ENCODE measurements at regions not wholly inside any gene's neighbourhood (a gene's known extent, or its start where the extent isn't known, plus 50 kb on each side); places are given as distances from the start of the nearest gene placed in this dataset.

DNA sequence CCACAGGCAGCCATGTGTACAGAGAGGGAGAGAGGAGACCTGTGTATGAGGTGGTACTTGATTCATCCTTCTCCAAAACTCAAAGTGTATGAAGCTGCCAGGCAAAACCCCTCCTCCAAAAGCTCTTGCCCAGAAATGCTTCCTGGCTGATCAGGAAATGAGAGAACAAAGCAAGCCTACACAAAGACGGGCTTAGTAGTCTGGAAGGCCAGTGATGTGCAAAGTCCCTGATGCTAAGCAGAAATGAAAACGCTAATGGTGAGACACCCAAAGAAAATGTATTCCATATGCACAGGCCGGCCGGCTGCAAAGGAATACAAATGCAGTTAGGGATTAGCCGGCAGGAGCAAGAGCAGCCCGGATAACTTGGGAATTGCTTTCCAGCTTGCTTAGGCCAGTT, 234.9 kb upstream of the CADM1 start:
- no peak for DNase-seq
- intact Hi-C loops (cut with micrococcal nuclease) = no loop called here
- H3K4me3 ChIP-seq (ENCODE audit: low read length) = no peak overlapping the region
- H3K4me3 Mint-ChIP-seq = no peak overlapping the region
- WGBS (ENCODE audit: insufficient coverage) = 65% methylated on average over 6 of the region's 6 CpGs
- H3K27me3 ChIP-seq (ENCODE audit: control insufficient read depth, insufficient read depth, low read length) = no peaks in the 10 kb centered on the region
- H3K36me3 Mint-ChIP-seq = no peaks in the 10 kb centered on the region
- H3K9me3 ChIP-seq (ENCODE audit: control insufficient read depth, insufficient read depth, low read length) = no peaks in the 10 kb centered on the region
- H3K27me3 Mint-ChIP-seq (ENCODE audit: low read depth in 2 of 2) = peaks cover 0 to 8% of the 10 kb centered on the region in 2 donors
- H3K9me3 Mint-ChIP-seq = peaks cover 0 to 3% of the 10 kb centered on the region in 2 donors
- H3K4me1 Mint-ChIP-seq = no peaks in the 10 kb centered on the region
- no peak overlapping the region for H3K27ac ChIP-seq (ENCODE audit: low read length)
- ATAC-seq = no peak
- H3K27ac Mint-ChIP-seq = no peak overlapping the region
- H3K36me3 ChIP-seq (ENCODE audit: control insufficient read depth, insufficient read depth, low read length) = no peaks in the 10 kb centered on the region
- no peaks in the 10 kb centered on the region for H3K4me1 ChIP-seq (ENCODE audit: control insufficient read depth, insufficient read depth, low read length)
- TF ChIP-seq, protein P1, sequence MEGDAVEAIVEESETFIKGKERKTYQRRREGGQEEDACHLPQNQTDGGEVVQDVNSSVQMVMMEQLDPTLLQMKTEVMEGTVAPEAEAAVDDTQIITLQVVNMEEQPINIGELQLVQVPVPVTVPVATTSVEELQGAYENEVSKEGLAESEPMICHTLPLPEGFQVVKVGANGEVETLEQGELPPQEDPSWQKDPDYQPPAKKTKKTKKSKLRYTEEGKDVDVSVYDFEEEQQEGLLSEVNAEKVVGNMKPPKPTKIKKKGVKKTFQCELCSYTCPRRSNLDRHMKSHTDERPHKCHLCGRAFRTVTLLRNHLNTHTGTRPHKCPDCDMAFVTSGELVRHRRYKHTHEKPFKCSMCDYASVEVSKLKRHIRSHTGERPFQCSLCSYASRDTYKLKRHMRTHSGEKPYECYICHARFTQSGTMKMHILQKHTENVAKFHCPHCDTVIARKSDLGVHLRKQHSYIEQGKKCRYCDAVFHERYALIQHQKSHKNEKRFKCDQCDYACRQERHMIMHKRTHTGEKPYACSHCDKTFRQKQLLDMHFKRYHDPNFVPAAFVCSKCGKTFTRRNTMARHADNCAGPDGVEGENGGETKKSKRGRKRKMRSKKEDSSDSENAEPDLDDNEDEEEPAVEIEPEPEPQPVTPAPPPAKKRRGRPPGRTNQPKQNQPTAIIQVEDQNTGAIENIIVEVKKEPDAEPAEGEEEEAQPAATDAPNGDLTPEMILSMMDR (IDR thresholded peaks at IDR 0.05) = no peak

DNA sequence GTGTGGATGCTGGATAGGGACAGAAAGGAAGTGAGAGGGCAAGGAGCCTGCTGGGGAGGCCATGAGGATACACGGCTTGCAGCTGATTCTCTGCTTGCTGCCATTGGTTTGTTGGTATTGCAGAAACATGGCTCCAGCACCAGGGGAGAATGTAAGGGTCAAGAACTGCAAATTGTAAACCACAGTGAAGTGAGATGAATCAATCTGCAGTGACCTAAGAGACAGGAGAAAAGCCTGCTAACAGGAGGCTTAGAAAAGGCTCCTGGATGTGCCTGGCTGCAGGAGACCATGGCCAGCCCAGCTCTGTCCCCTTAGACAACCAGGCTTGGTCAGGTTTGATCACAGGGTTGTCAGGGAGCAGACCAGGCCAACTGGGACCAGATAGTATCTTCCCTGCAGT, 233.7 kb upstream of the CADM1 start:
- intact Hi-C loops (cut with micrococcal nuclease) = no loop called here

DNA sequence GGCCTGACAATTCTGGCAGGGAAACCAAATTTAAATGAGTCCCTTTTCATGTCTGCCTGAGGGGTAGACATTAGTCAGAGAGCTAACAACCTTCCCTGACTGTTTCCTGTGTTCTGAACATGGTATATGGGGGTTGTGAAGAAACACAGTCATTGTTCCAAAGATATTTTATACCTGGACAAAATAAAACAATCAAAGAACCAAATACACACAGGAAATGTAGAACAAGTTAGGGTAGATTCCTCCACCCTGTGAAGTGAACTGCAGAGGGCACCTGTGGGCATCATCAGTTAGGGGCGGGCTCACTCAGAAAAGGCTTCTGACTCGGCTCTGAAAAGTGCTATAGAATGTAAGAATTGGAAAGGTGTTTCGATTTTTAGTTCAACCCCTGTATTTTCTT, 231.9 kb upstream of the CADM1 start:
- Mint-ChIP-seq H3K9me3 (no peaks in the 10 kb centered on the region), H3K36me3 (no peaks in the 10 kb centered on the region), H3K27me3 (ENCODE audit: low read depth in 2 of 2) (peaks cover 0 to under 1% of the 10 kb centered on the region in 2 donors), H3K4me1 (no peaks in the 10 kb centered on the region), H3K4me3 (no peak overlapping the region), H3K27ac (no peak overlapping the region)
- WGBS (ENCODE audit: insufficient coverage) = 81% methylated on average over 3 of the region's 3 CpGs
- DNase-seq (no peak), ATAC-seq (no peak)
- Histone ChIP-seq H3K27ac (ENCODE audit: low read length) (no peak overlapping the region), H3K4me1 (ENCODE audit: control insufficient read depth, insufficient read depth, low read length) (no peaks in the 10 kb centered on the region), H3K9me3 (ENCODE audit: control insufficient read depth, insufficient read depth, low read length) (no peaks in the 10 kb centered on the region), H3K36me3 (ENCODE audit: control insufficient read depth, insufficient read depth, low read length) (no peaks in the 10 kb centered on the region), H3K27me3 (ENCODE audit: control insufficient read depth, insufficient read depth, low read length) (no peaks in the 10 kb centered on the region), H3K4me3 (ENCODE audit: low read length) (no peak overlapping the region)
- intact Hi-C loops (cut with micrococcal nuclease) = no loop called here
- TF ChIP-seq, protein P1 (IDR thresholded peaks at IDR 0.05) = no peak

More for the DNA sequence above, 233.7 kb upstream of the CADM1 start:
- no peak overlapping the region for H3K4me3 ChIP-seq (ENCODE audit: low read length)
- Mint-ChIP-seq H3K27me3 (ENCODE audit: low read depth in 2 of 2) (peaks cover 0 to 8% of the 10 kb centered on the region in 2 donors), H3K36me3 (no peaks in the 10 kb centered on the region), H3K9me3 (peaks cover 0 to 3% of the 10 kb centered on the region in 2 donors), H3K4me3 (no peak overlapping the region), H3K4me1 (no peaks in the 10 kb centered on the region), H3K27ac (no peak overlapping the region)
- no peaks in the 10 kb centered on the region for H3K9me3 ChIP-seq (ENCODE audit: control insufficient read depth, insufficient read depth, low read length)
- WGBS (ENCODE audit: insufficient coverage) = 94% methylated on average over 1 of the region's 1 CpG
- no peak for DNase-seq
- no peak for ATAC-seq
- H3K27me3 ChIP-seq (ENCODE audit: control insufficient read depth, insufficient read depth, low read length) = no peaks in the 10 kb centered on the region
- no peak overlapping the region for H3K27ac ChIP-seq (ENCODE audit: low read length)
- TF ChIP-seq, protein P1 (IDR thresholded peaks at IDR 0.05) = no peak
- no peaks in the 10 kb centered on the region for H3K4me1 ChIP-seq (ENCODE audit: control insufficient read depth, insufficient read depth, low read length)
- H3K36me3 ChIP-seq (ENCODE audit: control insufficient read depth, insufficient read depth, low read length) = no peaks in the 10 kb centered on the region

- ATAC-seq (no peak), DNase-seq (no peak)
- Mint-ChIP-seq H3K27me3 (ENCODE audit: low read depth in 2 of 2) (peaks cover 4 to 11% of the 10 kb centered on the region in 2 donors), H3K4me1 (no peaks in the 10 kb centered on the region), H3K4me3 (no peak overlapping the region), H3K9me3 (no peaks in the 10 kb centered on the region), H3K36me3 (no peaks in the 10 kb centered on the region), H3K27ac (no peak overlapping the region)
- Histone ChIP-seq H3K27me3 (ENCODE audit: control insufficient read depth, insufficient read depth, low read length) (no peaks in the 10 kb centered on the region), H3K4me3 (ENCODE audit: low read length) (no peak overlapping the region), H3K4me1 (ENCODE audit: control insufficient read depth, insufficient read depth, low read length) (no peaks in the 10 kb centered on the region), H3K27ac (ENCODE audit: low read length) (no peak overlapping the region), H3K36me3 (ENCODE audit: control insufficient read depth, insufficient read depth, low read length) (no peaks in the 10 kb centered on the region), H3K9me3 (ENCODE audit: control insufficient read depth, insufficient read depth, low read length) (no peaks in the 10 kb centered on the region)
- WGBS (ENCODE audit: insufficient coverage) = 73% methylated on average over 2 of the region's 2 CpGs
- intact Hi-C loops (cut with micrococcal nuclease) = no loop called here
- TF ChIP-seq, protein P1 (IDR thresholded peaks at IDR 0.05) = no peak
Measured at GRCh38 chr11:115724666-115725065, 220.5 kb upstream of the CADM1 start.
